WTC11 (cell line): ENCODE measurements at regions not wholly inside any gene's neighbourhood (a gene's known extent, or its start where the extent isn't known, plus 50 kb on each side); places are given as distances from the start of the nearest gene placed in this dataset.

Experiments used
- ATAC-seq: fragments of 200-7000 bp; cut with Tn5 transposase; 2 replicates; pipeline ENCODE4 v1.10.0; 2021; ENCODE audit warnings: mild to moderate bottlenecking, moderate library complexity
- CTCF ChIA-PET: fragments of 300-600 bp; sonication (Branson Sonifier 250); formaldehyde crosslinking; loops from one replicate; lab custom pipeline; 2021; ENCODE audit warnings: antibody characterized with exemption; lab: Charles Lee
- POLR2A ChIA-PET: fragments of 350-600 bp; sonication (Branson Sonifier 250); formaldehyde crosslinking; loops from one replicate; lab custom pipeline; 2021; ENCODE audit warnings: antibody characterized with exemption; lab: Charles Lee
- DNase-seq: peaks from one replicate; pipeline ENCODE4 v3.0.0; 2021; ENCODE audit warnings: low spot score
- H3K27ac Mint-ChIP-seq: 2 replicates; pipeline ENCODE4 v1.8.0; 2021; ENCODE audit warnings: mixed read lengths
- H3K27me3 Mint-ChIP-seq: 2 replicates; pipeline ENCODE4 v1.8.0; 2021; ENCODE audit warnings: low read depth, mild to moderate bottlenecking, moderate library complexity, mixed read lengths
- H3K36me3 Mint-ChIP-seq: 2 replicates; pipeline ENCODE4 v1.8.0; 2021; ENCODE audit warnings: mixed read lengths
- H3K4me1 Mint-ChIP-seq: 2 replicates; pipeline ENCODE4 v1.8.0; 2022; ENCODE audit warnings: mixed read lengths
- H3K4me3 Mint-ChIP-seq: 2 replicates; pipeline ENCODE4 v1.8.0; 2021; ENCODE audit warnings: mild to moderate bottlenecking, moderate library complexity, mixed read lengths
- H3K9me3 Mint-ChIP-seq: 2 replicates; pipeline ENCODE4 v1.8.0; 2021; ENCODE audit warnings: mixed read lengths
- ELF4 ChIP-seq: sonication (generic); formaldehyde crosslinking; IDR thresholded peaks from 2 replicates; pipeline ENCODE4 v1.8.1; 2022; ENCODE audit warnings: low read depth, mild to moderate bottlenecking, moderate library complexity, missing genetic modification reagents
- ESRRA ChIP-seq: sonication (generic); formaldehyde crosslinking; IDR thresholded peaks from 2 replicates; pipeline ENCODE4 v1.8.1; 2022; ENCODE audit warnings: mild to moderate bottlenecking, missing genetic modification reagents, borderline replicate concordance
- FOXJ3 ChIP-seq: sonication (generic); formaldehyde crosslinking; IDR thresholded peaks from 2 replicates; pipeline ENCODE4 v1.9.0; 2021; ENCODE audit warnings: missing genetic modification reagents, mild to moderate bottlenecking, borderline replicate concordance
- GABPB1 ChIP-seq: sonication (generic); formaldehyde crosslinking; IDR thresholded peaks from 2 replicates; pipeline ENCODE4 v1.8.1; 2023; ENCODE audit warnings: mild to moderate bottlenecking, missing genetic modification reagents
- MXD4 ChIP-seq: fragments of 250-450 bp; sonication (Bioruptor Pico); IDR thresholded peaks from 2 replicates; pipeline ENCODE4 v1.8.0; 2021; ENCODE audit warnings: mild to moderate bottlenecking, moderate library complexity, borderline replicate concordance
- NR1H2 ChIP-seq: sonication (generic); formaldehyde crosslinking; IDR thresholded peaks from 2 replicates; pipeline ENCODE4 v1.9.0; 2021; ENCODE audit warnings: mild to moderate bottlenecking, moderate library complexity, missing genetic modification reagents
- PREB ChIP-seq: sonication (generic); formaldehyde crosslinking; IDR thresholded peaks from 2 replicates; pipeline ENCODE4 v1.8.1; 2022; ENCODE audit warnings: mild to moderate bottlenecking, missing genetic modification reagents, moderate library complexity, borderline replicate concordance
- SMAD4 ChIP-seq: sonication (generic); formaldehyde crosslinking; IDR thresholded peaks from 2 replicates; pipeline ENCODE4 v1.8.0; 2022; ENCODE audit warnings: mild to moderate bottlenecking, missing genetic modification reagents
- STAT6 ChIP-seq: sonication (generic); formaldehyde crosslinking; conservative IDR thresholded peaks from 2 replicates; pipeline ENCODE4 v1.8.1; 2023; ENCODE audit warnings: mild to moderate bottlenecking, low read depth, missing genetic modification reagents, moderate library complexity
- TEAD1 ChIP-seq: sonication (generic); formaldehyde crosslinking; IDR thresholded peaks from 2 replicates; pipeline ENCODE4 v1.8.0; 2022; ENCODE audit warnings: mild to moderate bottlenecking, missing genetic modification reagents
- USF2 ChIP-seq: sonication (generic); formaldehyde crosslinking; IDR thresholded peaks from 2 replicates; pipeline ENCODE4 v1.8.1; 2023; ENCODE audit warnings: mild to moderate bottlenecking, missing genetic modification reagents, moderate library complexity
- ZNF281 ChIP-seq: sonication (generic); formaldehyde crosslinking; IDR thresholded peaks from 2 replicates; pipeline ENCODE4 v1.8.0; 2023; ENCODE audit warnings: mild to moderate bottlenecking, missing genetic modification reagents
- ZNF317 ChIP-seq: sonication (generic); formaldehyde crosslinking; IDR thresholded peaks from 2 replicates; pipeline ENCODE4 v1.8.1; 2023; ENCODE audit warnings: low read depth, mild to moderate bottlenecking, moderate library complexity, missing genetic modification reagents, borderline replicate concordance
- ZNF396 ChIP-seq: fragments of 250-450 bp; sonication (Bioruptor Pico); IDR thresholded peaks from 2 replicates; pipeline ENCODE4 v1.8.0; 2021; ENCODE audit warnings: mild to moderate bottlenecking, moderate library complexity, borderline replicate concordance
- ZNF425 ChIP-seq: fragments of 250-450 bp; sonication (Bioruptor Pico); conservative IDR thresholded peaks from 2 replicates; pipeline ENCODE4 v1.9.0; 2021; ENCODE audit warnings: mild to moderate bottlenecking
- TF ChIP-seq, protein P1 (sequence below): sonication (generic); formaldehyde crosslinking; IDR thresholded peaks from 2 replicates; pipeline ENCODE4 v1.8.1; 2022; ENCODE audit warnings: low read depth, missing genetic modification reagents, borderline replicate concordance
- TF ChIP-seq, protein P2 (sequence below): sonication (generic); formaldehyde crosslinking; IDR thresholded peaks from 2 replicates; pipeline ENCODE4 v1.8.1; 2023; ENCODE audit warnings: mild to moderate bottlenecking, missing genetic modification reagents
- TF ChIP-seq, protein P3 (sequence below): sonication (generic); formaldehyde crosslinking; IDR thresholded peaks from 2 replicates; pipeline ENCODE4 v1.8.1; 2023; ENCODE audit warnings: mild to moderate bottlenecking, moderate library complexity, missing genetic modification reagents

GRCh38 chr18:38634117-38634516 is 1068.5 kb upstream of the CELF4 start:
- ChIA-PET POLR2A (no interaction called here), CTCF (no interaction called here)
- Mint-ChIP-seq H3K36me3 (peaks cover 11% of the 10 kb centered on the region), H3K4me1 (peaks cover 15% of the 10 kb centered on the region), H3K27ac (no peak overlapping the region), H3K27me3 (no peaks in the 10 kb centered on the region), H3K4me3 (no peak overlapping the region), H3K9me3 (peaks cover 23% of the 10 kb centered on the region)
- DNase-seq (no peak), ATAC-seq (no peak)
- TF ChIP-seq, protein P1, sequence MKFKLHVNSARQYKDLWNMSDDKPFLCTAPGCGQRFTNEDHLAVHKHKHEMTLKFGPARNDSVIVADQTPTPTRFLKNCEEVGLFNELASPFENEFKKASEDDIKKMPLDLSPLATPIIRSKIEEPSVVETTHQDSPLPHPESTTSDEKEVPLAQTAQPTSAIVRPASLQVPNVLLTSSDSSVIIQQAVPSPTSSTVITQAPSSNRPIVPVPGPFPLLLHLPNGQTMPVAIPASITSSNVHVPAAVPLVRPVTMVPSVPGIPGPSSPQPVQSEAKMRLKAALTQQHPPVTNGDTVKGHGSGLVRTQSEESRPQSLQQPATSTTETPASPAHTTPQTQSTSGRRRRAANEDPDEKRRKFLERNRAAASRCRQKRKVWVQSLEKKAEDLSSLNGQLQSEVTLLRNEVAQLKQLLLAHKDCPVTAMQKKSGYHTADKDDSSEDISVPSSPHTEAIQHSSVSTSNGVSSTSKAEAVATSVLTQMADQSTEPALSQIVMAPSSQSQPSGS: no peak
- TF ChIP-seq ZNF281 (CRISPR knock-in tag): no peak

- H3K27me3 Mint-ChIP-seq: no peaks in the 10 kb centered on the region
- H3K9me3 Mint-ChIP-seq: peaks cover 15% of the 10 kb centered on the region
- H3K27ac Mint-ChIP-seq: no peak overlapping the region
- DNase-seq: no peak
- POLR2A ChIA-PET: no interaction called here
- CTCF ChIA-PET: interaction anchor here (0.6 kb wide), 1 partner anchor 52 kb away, joined by 4 read pairs; no protein-coding TSS in a partner anchor
- ATAC-seq: no peak
- peaks cover 4% of the 10 kb centered on the region for H3K36me3 Mint-ChIP-seq
- peaks cover 15% of the 10 kb centered on the region for H3K4me1 Mint-ChIP-seq
- H3K4me3 Mint-ChIP-seq: no peak overlapping the region
- no peak for TF ChIP-seq STAT6 (CRISPR knock-in tag)
- TF ChIP-seq, protein P2, sequence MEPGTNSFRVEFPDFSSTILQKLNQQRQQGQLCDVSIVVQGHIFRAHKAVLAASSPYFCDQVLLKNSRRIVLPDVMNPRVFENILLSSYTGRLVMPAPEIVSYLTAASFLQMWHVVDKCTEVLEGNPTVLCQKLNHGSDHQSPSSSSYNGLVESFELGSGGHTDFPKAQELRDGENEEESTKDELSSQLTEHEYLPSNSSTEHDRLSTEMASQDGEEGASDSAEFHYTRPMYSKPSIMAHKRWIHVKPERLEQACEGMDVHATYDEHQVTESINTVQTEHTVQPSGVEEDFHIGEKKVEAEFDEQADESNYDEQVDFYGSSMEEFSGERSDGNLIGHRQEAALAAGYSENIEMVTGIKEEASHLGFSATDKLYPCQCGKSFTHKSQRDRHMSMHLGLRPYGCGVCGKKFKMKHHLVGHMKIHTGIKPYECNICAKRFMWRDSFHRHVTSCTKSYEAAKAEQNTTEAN: no peak
- TF ChIP-seq ZNF425 (CRISPR knock-in tag): no peak
- TF ChIP-seq TEAD1: no peak
- TF ChIP-seq PREB: no peak
- TF ChIP-seq, protein P3, sequence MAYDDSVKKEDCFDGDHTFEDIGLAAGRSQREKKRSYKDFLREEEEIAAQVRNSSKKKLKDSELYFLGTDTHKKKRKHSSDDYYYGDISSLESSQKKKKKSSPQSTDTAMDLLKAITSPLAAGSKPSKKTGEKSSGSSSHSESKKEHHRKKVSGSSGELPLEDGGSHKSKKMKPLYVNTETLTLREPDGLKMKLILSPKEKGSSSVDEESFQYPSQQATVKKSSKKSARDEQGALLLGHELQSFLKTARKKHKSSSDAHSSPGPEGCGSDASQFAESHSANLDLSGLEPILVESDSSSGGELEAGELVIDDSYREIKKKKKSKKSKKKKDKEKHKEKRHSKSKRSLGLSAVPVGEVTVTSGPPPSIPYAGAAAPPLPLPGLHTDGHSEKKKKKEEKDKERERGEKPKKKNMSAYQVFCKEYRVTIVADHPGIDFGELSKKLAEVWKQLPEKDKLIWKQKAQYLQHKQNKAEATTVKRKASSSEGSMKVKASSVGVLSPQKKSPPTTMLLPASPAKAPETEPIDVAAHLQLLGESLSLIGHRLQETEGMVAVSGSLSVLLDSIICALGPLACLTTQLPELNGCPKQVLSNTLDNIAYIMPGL (CRISPR knock-in tag): no peak
- TF ChIP-seq SMAD4 (CRISPR knock-in tag): no peak
- TF ChIP-seq ZNF396 (CRISPR knock-in tag): no peak
- TF ChIP-seq GABPB1 (CRISPR knock-in tag): no peak
- no peak for TF ChIP-seq ESRRA (CRISPR knock-in tag)
- no peak for TF ChIP-seq NR1H2 (CRISPR knock-in tag)
- no peak for TF ChIP-seq USF2 (CRISPR knock-in tag)
- no peak for TF ChIP-seq ZNF317 (CRISPR knock-in tag)
- TF ChIP-seq FOXJ3 (CRISPR knock-in tag): no peak
- no peak for TF ChIP-seq MXD4 (CRISPR knock-in tag)
- no peak for TF ChIP-seq ELF4 (CRISPR knock-in tag)
Measured at GRCh38 chr18:38633333-38633732, 1067.7 kb upstream of the CELF4 start.
